Umbilical cord (tissue), 1 donor: ENCODE measurements at regions not wholly inside any gene's neighbourhood (a gene's known extent, or its start where the extent isn't known, plus 50 kb on each side); places are given as distances from the start of the nearest gene placed in this dataset.

ENCODE experiments used
- DNase-seq: peaks from one replicate; pipeline ENCODE4 v3.0.0-alpha.2; 2015; ENCODE audit warnings: low spot score

GRCh38 chr12:113766131-113766878, 199.8 kb downstream of the RBM19 start:
- no peak for DNase-seq

- DNase-seq, result peak; percentile 56
Measured at GRCh38 chr12:113764661-113765060, 201.5 kb downstream of the RBM19 start.

GRCh38 chr12:113762882-113763816, 203.0 kb downstream of the RBM19 start:
- DNase-seq, result no peak

- no peak for DNase-seq
Measured at GRCh38 chr12:113762155-113762881, 203.8 kb downstream of the RBM19 start.

GRCh38 chr12:113759135-113759534, 207.0 kb downstream of the RBM19 start:
- no peak for DNase-seq

GRCh38 chr12:113758165-113758924, 207.8 kb downstream of the RBM19 start:
- no peak for DNase-seq

GRCh38 chr12:113757221-113758002, 208.7 kb downstream of the RBM19 start:
- no peak for DNase-seq

GRCh38 chr12:113756609-113757008, 209.5 kb downstream of the RBM19 start:
- no peak for DNase-seq

GRCh38 chr12:113755098-113755497, 211.0 kb downstream of the RBM19 start:
- no peak for DNase-seq

- no peak for DNase-seq
Measured at GRCh38 chr12:113751513-113751912, 214.6 kb downstream of the RBM19 start.

GRCh38 chr12:113749433-113749815, 216.7 kb downstream of the RBM19 start:
- no peak for DNase-seq

- no peak for DNase-seq
Measured at GRCh38 chr12:113748707-113749432, 217.3 kb downstream of the RBM19 start.

GRCh38 chr12:113747017-113747416, 219.1 kb downstream of the RBM19 start:
- DNase-seq, result no peak

GRCh38 chr12:113744802-113745395, 221.2 kb downstream of the RBM19 start:
- DNase-seq, result no peak

GRCh38 chr12:113742801-113743200, 223.3 kb downstream of the RBM19 start:
- DNase-seq, result no peak

- DNase-seq, result no peak
Measured at GRCh38 chr12:113740699-113741098, 225.4 kb downstream of the RBM19 start.

GRCh38 chr12:113735131-113735530, 231.0 kb downstream of the RBM19 start:
- DNase-seq, result no peak

- no peak for DNase-seq
Measured at GRCh38 chr12:113734503-113734902, 231.6 kb downstream of the RBM19 start.

GRCh38 chr12:113732916-113733315, 233.2 kb downstream of the RBM19 start:
- no peak for DNase-seq
